Transverse colon (tissue), 4 donors: ENCODE measurements at regions not wholly inside any gene's neighbourhood (a gene's known extent, or its start where the extent isn't known, plus 50 kb on each side); places are given as distances from the start of the nearest gene placed in this dataset.

Experiments used
- DNase-seq: peaks from one replicate; pipeline ENCODE4 v3.0.0-alpha.2; 2019
- H3K27ac ChIP-seq, 4 donors: fragments of 200-600 bp; sonication (generic); 2 replicates each; pipeline ENCODE4 v1.5.1; 2016 to 2018; ENCODE audit warnings: inconsistent platforms in 4 of 4
- H3K27me3 ChIP-seq: fragments of 200-600 bp; sonication (generic); 2 replicates; pipeline ENCODE4 v1.5.1; 2017; ENCODE audit warnings: inconsistent platforms
- H3K36me3 ChIP-seq, 4 donors: fragments of 200-600 bp; sonication (generic); 2 replicates each; pipeline ENCODE4 v1.5.1; 2017 to 2019; ENCODE audit warnings: inconsistent platforms in 4 of 4
- H3K4me1 ChIP-seq, 4 donors: fragments of 200-600 bp; sonication (generic); 2 replicates each; pipeline ENCODE4 v1.5.1; 2017 to 2020; ENCODE audit warnings: inconsistent platforms in 4 of 4
- H3K4me3 ChIP-seq, 4 donors: fragments of 200-600 bp; sonication (generic); 1 replicate in 1 of 4; 2 replicates in 3 of 4; pipeline versions ENCODE4 v1.5.1 to v1.6.1; 2017 to 2019; ENCODE audit warnings: inconsistent platforms in 4 of 4
- H3K9me3 ChIP-seq, 2 donors: fragments of 200-600 bp; sonication (generic); 2 replicates each; pipeline ENCODE4 v1.5.1; 2017 to 2019; ENCODE audit warnings: inconsistent platforms in 2 of 2
- CTCF ChIP-seq, 5 experiments: fragments of 200-600 bp in 3 of 5; fragments of 450-650 bp in 2 of 5; sonication (generic) in 3 of 5; IDR thresholded peaks; 1 replicate in 2 of 5; 2 replicates in 3 of 5; pipeline ENCODE4 v1.5.1; 2016 to 2017; ENCODE audit warnings: antibody characterized with exemption in 5 of 5, inconsistent platforms in 3 of 5, mild to moderate bottlenecking in 2 of 5, moderate library complexity in 1 of 5
- EP300 ChIP-seq: sonication (generic); formaldehyde crosslinking; IDR thresholded peaks from one replicate; pipeline ENCODE4 v1.6.1; 2017; ENCODE audit warnings: antibody characterized with exemption, low read depth
- POLR2A ChIP-seq: fragments of 450-650 bp; IDR thresholded peaks from one replicate; pipeline ENCODE4 v1.6.1; 2016; ENCODE audit warnings: antibody characterized with exemption, mild to moderate bottlenecking, moderate library complexity
- POLR2AphosphoS5 ChIP-seq, 3 donors: sonication (generic); formaldehyde crosslinking; IDR thresholded peaks; one replicate each; pipeline ENCODE4 v1.6.1; 2016; ENCODE audit warnings: antibody characterized with exemption in 3 of 3
- WGBS, 2 donors: methylation state at CpG; one replicate each; pipeline ENCODE4 v1.1.5; 2018; ENCODE audit warnings: low coverage in 1 of 2; 5-methylcytosine and 5-hydroxymethylcytosine counted together
- in situ Hi-C, 4 donors: fragments of 200-750 bp; cut with MboI; loops; one replicate each; pipeline versions ENCODE4 v1.15.0 to v1.15.1; 2017; ENCODE audit warnings: low sequenced_read_pairs in 3 of 4, low pct_ligation_motif_present in 1 of 4, low pct_unique_long_range_greater_than_20kb in 1 of 4
- intact Hi-C: fragments of 100-400 bp; cut with DNase I; formaldehyde crosslinking; loops from one replicate; pipeline ENCODE4 v1.15.1; 2023; ENCODE audit warnings: low total_unique reads

- in situ Hi-C loops (no loop called here), intact Hi-C loops (no loop called here)
- DNase-seq: no peak
- no peak overlapping the region for H3K27ac ChIP-seq
- TF ChIP-seq CTCF (IDR thresholded peaks at IDR 0.05) (no peak), EP300 (no peak), POLR2A (no peak), POLR2AphosphoS5 (IDR thresholded peaks at IDR 0.05) (no peak)
- no peaks in the 10 kb centered on the region for H3K36me3 ChIP-seq
- no peaks in the 10 kb centered on the region for H3K9me3 ChIP-seq
- H3K4me1 ChIP-seq: no peaks in the 10 kb centered on the region
- H3K27me3 ChIP-seq: no peaks in the 10 kb centered on the region
- no peak overlapping the region for H3K4me3 ChIP-seq
Measured at GRCh38 chr13:47455626-47456025, 545.4 kb downstream of the SUCLA2 start.

GRCh38 chr13:47454986-47455385 is 546.1 kb downstream of the SUCLA2 start:
- no peaks in the 10 kb centered on the region for H3K36me3 ChIP-seq
- H3K4me1 ChIP-seq: no peaks in the 10 kb centered on the region

GRCh38 chr13:47437406-47437805 is 540.6 kb upstream of the HTR2A start:
- H3K4me1 ChIP-seq: no peaks in the 10 kb centered on the region
- in situ Hi-C loops (no loop called here), intact Hi-C loops (no loop called here)
- no peak overlapping the region for H3K27ac ChIP-seq
- 56 to 62% methylated on average over 2 of the region's 2 CpGs for WGBS, 2 donors
- H3K36me3 ChIP-seq: no peaks in the 10 kb centered on the region
- no peaks in the 10 kb centered on the region for H3K9me3 ChIP-seq
- DNase-seq: no peak
- no peak overlapping the region for H3K4me3 ChIP-seq
- no peaks in the 10 kb centered on the region for H3K27me3 ChIP-seq
- no peak for TF ChIP-seq POLR2AphosphoS5 (IDR thresholded peaks at IDR 0.05)

More at GRCh38 chr13:47454986-47455385, 546.1 kb downstream of the SUCLA2 start:
- intact Hi-C loops: no loop called here
- in situ Hi-C loops: no loop called here
- 59 to 61% methylated on average over 3 of the region's 3 CpGs for WGBS, 2 donors
- H3K9me3 ChIP-seq: no peaks in the 10 kb centered on the region
- no peaks in the 10 kb centered on the region for H3K27me3 ChIP-seq
- no peak overlapping the region for H3K27ac ChIP-seq
- H3K4me3 ChIP-seq: no peak overlapping the region
- DNase-seq: no peak
- TF ChIP-seq POLR2AphosphoS5 (IDR thresholded peaks at IDR 0.05): no peak
- TF ChIP-seq CTCF (IDR thresholded peaks at IDR 0.05): no peak
- TF ChIP-seq POLR2A: no peak
- no peak for TF ChIP-seq EP300

GRCh38 chr13:47433461-47434005 is 536.7 kb upstream of the HTR2A start:
- no peak for TF ChIP-seq POLR2A
- TF ChIP-seq POLR2AphosphoS5 (IDR thresholded peaks at IDR 0.05): no peak
- no peak for TF ChIP-seq EP300
- TF ChIP-seq CTCF (IDR thresholded peaks at IDR 0.05): no peak
- Histone ChIP-seq H3K9me3 (no peaks in the 10 kb centered on the region), H3K4me3 (no peak overlapping the region), H3K36me3 (no peaks in the 10 kb centered on the region), H3K27me3 (no peaks in the 10 kb centered on the region), H3K4me1 (no peaks in the 10 kb centered on the region), H3K27ac (no peak overlapping the region)
- 86 to 88% methylated on average over 1 to 2 of the region's 2 CpGs for WGBS, 2 donors
- in situ Hi-C loops (no loop called here), intact Hi-C loops (no loop called here)
- no peak for DNase-seq
